Endothelial cell of umbilical vein (primary cell): ENCODE measurements at regions not wholly inside any gene's neighbourhood (a gene's known extent, or its start where the extent isn't known, plus 50 kb on each side); places are given as distances from the start of the nearest gene placed in this dataset.

Experiments used
- POLR2A ChIP-seq: IDR thresholded peaks from 2 replicates; pipeline ENCODE4 v1.6.1; 2012; ENCODE audit warnings: low read depth, mild to moderate bottlenecking, control low read depth, low read length
- POLR2AphosphoS5 ChIP-seq: IDR thresholded peaks from 2 replicates; pipeline ENCODE4 v1.6.1; 2012; ENCODE audit warnings: low read depth, mild to moderate bottlenecking, control low read depth, low read length, moderate library complexity; ENCODE audit not compliant: insufficient read depth
- TF ChIP-seq, protein P1 (sequence below), 2 donors: IDR thresholded peaks; 1 replicate in 1 of 2; 2 replicates in 1 of 2; pipeline ENCODE4 v1.5.1; 2011; ENCODE audit warnings: low read length in 2 of 2, mild to moderate bottlenecking in 2 of 2, moderate library complexity in 2 of 2, control low read depth in 1 of 2, inconsistent platforms in 1 of 2, low read depth in 1 of 2; ENCODE audit not compliant: insufficient read depth in 1 of 2; ENCODE audit errors: extremely low read depth in 1 of 2

DNA sequence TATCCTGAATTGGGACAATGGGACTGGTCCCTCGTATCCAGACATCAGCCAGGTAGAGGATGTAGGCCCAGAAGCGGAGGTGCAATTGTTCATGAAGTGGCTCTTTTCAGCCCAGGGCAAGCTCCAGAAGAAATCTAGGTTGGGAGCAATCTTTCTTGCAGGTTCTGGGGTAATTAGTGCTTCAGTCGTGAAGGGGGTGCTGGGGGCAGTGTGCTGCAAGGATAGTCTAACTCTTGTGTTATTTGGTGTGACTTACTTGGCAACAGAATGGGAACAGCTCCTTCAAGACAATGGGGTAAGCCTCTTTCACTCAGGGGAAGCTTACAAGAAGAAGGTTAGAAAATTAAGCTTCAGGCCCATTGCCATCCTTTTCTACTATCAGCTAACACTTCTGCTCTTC lies 273.0 kb downstream of the DIPK2A start:
- TF ChIP-seq, protein P1, sequence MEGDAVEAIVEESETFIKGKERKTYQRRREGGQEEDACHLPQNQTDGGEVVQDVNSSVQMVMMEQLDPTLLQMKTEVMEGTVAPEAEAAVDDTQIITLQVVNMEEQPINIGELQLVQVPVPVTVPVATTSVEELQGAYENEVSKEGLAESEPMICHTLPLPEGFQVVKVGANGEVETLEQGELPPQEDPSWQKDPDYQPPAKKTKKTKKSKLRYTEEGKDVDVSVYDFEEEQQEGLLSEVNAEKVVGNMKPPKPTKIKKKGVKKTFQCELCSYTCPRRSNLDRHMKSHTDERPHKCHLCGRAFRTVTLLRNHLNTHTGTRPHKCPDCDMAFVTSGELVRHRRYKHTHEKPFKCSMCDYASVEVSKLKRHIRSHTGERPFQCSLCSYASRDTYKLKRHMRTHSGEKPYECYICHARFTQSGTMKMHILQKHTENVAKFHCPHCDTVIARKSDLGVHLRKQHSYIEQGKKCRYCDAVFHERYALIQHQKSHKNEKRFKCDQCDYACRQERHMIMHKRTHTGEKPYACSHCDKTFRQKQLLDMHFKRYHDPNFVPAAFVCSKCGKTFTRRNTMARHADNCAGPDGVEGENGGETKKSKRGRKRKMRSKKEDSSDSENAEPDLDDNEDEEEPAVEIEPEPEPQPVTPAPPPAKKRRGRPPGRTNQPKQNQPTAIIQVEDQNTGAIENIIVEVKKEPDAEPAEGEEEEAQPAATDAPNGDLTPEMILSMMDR (IDR thresholded peaks at IDR 0.05; ENCODE audit: extremely low read depth in 1 of 2, insufficient read depth in 1 of 2, low read depth in 1 of 2, low read length in 2 of 2): no peak
- TF ChIP-seq POLR2AphosphoS5 (no peak), POLR2A (no peak)
